GM19351 (cell line): ENCODE measurements at regions not wholly inside any gene's neighbourhood (a gene's known extent, or its start where the extent isn't known, plus 50 kb on each side); places are given as distances from the start of the nearest gene placed in this dataset.
"Not testable (repeated sequence)": the region's sequence is repeated elsewhere in the genome, so short reads cannot be mapped to it uniquely, and the experiment has no call there.

Experiments used
- ATAC-seq: cut with Tn5 transposase; IDR thresholded peaks from one replicate; pipeline ENCODE4 v1.9.1; 2021; ENCODE audit warnings: mild to moderate bottlenecking, moderate library complexity; ENCODE audit not compliant: unreplicated experiment

GRCh38 chr3:116512281-116512680, 67.0 kb upstream of the LSAMP start:
- no peak for ATAC-seq

- ATAC-seq, result no peak
Measured at GRCh38 chr3:116512931-116513330, 67.6 kb upstream of the LSAMP start.

DNA sequence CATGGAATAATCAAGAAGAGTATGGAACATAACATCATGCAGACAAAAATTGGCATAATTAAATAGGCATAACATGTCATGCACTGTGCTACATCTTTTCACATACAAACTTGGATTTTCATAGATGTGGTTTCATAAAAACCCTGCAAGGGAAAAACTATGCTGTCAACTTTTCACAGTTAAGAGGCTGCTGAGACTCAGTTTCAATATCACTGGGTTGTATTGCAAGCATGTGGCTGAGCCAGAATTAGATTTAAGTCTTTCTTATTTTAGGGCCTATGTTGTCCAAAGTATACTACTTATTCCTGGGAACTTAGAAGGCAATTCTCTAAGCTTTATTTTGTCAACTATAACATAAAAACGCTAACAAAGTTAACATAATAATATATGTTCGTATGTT, 70.7 kb upstream of the LSAMP start:
- peak; percentile 46 for ATAC-seq

GRCh38 chr3:116517308-116517707, 72.0 kb upstream of the LSAMP start:
- ATAC-seq, result peak; percentile 73

DNA sequence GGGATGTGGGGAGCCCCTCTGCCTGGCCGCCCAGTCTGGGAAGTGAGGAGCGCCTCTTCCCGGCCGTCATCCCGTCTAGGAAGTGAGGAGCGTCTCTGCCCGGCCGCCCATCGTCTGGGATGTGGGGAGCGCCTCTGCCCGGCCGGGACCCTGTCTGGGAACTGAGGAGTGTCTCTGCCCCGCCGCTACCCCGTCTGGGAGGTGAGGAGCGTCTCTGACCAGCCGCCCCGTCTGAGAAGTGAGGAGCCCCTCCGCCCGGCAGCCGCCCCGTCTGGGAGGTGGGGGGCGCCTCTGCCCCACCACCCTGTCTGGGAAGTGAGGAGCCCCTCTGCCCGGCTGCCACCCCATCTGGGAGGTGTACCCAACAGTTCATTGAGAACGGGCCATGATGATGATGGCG, 73.8 kb upstream of the LSAMP start:
- not testable (repeated sequence) for ATAC-seq

DNA sequence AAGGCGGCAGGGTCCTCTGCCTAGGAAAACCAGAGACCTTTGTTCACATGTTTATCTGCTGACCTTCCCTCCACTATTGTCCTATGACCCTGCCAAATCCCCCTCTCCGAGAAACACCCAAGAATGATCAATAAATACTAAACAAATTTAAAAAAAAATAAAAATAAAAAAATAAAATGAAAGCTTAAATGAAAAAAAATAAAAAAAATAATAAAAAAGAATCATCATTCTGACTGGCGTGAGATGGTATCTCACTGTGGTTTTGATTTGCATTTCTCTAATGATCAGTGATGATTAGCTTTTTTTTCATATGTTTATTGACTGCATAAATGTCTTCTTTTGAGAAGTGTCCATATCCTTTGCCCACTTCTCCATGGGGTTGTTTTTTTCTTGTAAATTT, 74.5 kb upstream of the LSAMP start:
- not testable (repeated sequence) for ATAC-seq

- ATAC-seq, result no peak
Measured at GRCh38 chr3:116524453-116525210, 79.3 kb upstream of the LSAMP start.

- no peak for ATAC-seq
Measured at GRCh38 chr3:116552246-116552645, 107.0 kb upstream of the LSAMP start.

DNA sequence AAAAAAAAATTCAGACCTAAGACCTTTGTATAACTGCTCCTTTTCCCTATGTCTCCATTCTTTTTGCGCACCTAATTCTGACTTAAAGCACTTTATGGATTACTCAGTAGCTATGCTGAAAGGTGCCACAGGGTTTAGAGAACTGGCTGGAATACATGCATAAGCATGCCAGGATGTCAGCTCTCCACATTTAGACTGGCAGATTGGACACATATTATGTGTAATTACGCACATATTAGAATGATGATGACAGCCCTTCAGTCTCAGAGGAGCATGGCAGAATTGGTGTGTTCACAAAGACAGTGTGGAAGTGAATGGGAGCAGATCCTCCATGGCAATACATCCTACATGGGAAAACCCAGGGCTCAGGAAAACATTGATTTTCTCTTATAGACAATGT, 108.1 kb upstream of the LSAMP start:
- ATAC-seq, result no peak

GRCh38 chr3:116561529-116561928, 116.2 kb upstream of the LSAMP start:
- no peak for ATAC-seq

DNA sequence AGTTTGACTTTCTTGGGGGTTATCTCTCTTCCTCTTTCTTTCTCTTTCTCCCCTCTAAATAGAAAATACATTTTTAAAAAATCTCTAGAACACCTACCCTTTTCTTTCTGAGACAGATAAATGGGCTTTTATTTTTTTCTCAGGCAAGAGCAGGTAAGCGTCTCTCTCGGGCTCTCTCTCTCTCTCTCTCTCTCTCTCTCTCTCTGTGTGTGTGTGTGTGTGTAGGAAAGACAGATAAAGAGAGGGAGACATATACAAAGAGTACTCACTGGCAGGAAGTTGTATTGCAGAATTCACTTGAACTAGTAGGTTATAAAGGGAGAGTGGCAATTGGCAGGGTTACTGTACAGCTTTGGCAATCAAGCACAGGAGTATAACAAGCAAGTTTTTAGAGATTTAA, 118.1 kb upstream of the LSAMP start:
- ATAC-seq, result no peak

GRCh38 chr3:116566478-116566960, 121.2 kb upstream of the LSAMP start:
- no peak for ATAC-seq

GRCh38 chr3:116569611-116570010, 124.3 kb upstream of the LSAMP start:
- ATAC-seq, result no peak

GRCh38 chr3:116579840-116580239, 129.7 kb upstream of the TUSC7 start:
- ATAC-seq, result no peak

DNA sequence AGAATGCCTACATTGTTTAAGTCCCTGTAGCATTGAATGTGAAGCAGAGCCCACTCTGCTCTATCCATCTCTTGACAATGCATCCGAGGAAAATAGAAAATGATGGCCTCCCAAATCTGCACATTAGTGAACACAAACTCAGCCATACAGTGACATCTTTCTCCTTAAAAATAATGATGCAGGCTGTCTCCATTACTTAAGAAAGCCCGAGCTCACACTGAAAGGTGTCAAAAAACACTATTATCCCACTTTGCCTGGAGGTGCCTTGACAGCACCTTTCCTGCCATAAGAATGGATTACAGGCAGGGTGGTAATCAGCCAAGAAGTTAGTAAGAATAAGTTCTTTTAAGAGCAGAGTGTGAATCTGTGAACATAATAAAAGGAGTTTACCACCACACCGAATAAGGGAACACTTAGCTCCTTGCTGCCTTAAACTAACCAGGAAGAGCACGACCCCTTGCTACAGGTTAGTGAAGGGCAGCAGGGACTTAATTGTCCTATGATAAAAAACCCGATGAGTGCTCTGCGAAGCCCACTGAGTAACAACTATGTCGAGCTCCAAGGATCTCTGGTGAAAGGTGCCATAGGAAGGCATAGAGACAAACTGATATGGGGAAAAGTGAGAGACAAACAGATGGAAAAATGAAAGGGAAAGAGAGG, 123.2 kb upstream of the TUSC7 start:
- ATAC-seq, result no peak

GRCh38 chr3:116591236-116591635, 118.3 kb upstream of the TUSC7 start:
- ATAC-seq, result no peak

- no peak for ATAC-seq
Measured at GRCh38 chr3:116601206-116601605, 108.4 kb upstream of the TUSC7 start.

GRCh38 chr3:116607205-116607604, 102.4 kb upstream of the TUSC7 start:
- no peak for ATAC-seq

DNA sequence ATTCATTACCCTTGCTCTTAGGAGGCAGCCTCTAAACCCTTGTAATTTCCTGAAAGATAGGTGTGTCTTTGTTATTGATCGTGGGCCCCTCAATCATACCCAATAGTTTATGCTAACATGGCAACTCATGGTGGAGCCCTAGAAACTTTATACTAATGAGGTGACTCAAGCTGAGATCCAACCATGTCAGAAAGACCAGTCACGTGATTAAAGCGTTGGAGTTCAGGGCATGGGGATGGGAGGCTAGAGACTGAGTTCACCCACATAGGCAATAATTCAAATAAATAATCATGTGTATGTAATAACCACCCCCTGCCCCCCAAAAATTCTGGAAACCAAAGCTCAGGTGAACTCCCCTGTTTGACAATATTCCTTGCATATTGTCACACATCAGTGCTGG, 99.5 kb upstream of the TUSC7 start:
- ATAC-seq, result no peak

DNA sequence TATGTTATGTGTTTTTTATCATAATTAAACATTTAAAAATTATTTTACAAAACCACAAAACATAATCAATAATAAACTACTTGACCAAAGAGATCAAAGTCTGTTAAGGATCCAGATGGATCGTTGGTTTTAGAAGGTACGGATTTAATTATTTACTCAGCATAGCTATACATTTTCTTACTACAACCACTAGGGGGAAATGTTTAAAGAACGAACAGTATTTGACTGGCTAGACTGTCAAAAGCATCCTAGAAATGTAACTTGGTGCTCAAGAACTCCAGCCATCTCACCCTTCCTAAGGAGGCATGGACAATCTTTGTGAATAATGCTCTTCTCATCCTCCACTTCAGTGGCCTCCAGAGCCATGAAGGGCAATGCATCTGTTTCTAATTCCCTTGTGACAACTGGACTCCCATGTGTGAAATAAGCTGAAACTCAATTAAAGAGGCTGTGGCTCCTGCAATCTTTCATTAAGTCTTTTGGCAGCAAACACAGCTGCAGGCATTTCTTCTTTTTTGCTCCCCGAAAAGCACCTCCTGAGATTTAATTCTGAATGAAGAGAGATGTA, 94.7 kb upstream of the TUSC7 start:
- ATAC-seq, result no peak

DNA sequence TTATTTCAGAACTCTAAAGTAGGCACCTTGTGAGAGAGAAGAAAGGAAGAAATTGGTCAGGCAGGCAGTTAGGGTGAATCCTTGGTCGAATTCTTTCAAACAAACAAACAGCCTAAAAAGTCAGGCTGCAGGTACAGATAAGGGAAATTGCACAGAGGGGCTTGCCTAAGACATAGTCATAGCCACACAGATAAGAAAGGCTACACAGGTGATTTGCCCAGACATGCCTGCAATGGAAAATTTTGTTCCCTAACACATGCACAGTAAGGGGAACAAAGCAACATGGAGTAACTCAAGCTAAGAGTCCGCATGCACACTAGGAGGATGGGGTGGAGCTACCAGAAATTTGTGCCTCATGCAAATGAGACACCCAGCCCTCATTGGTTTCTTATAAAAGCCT, 91.4 kb upstream of the TUSC7 start:
- no peak for ATAC-seq

GRCh38 chr3:116618930-116619329, 90.6 kb upstream of the TUSC7 start:
- ATAC-seq, result no peak
